ENCODE measurements at regions not wholly inside any gene's neighbourhood (a gene's known extent, or its start where the extent isn't known, plus 50 kb on each side); places are given as distances from the start of the nearest gene placed in this dataset.

DNA sequence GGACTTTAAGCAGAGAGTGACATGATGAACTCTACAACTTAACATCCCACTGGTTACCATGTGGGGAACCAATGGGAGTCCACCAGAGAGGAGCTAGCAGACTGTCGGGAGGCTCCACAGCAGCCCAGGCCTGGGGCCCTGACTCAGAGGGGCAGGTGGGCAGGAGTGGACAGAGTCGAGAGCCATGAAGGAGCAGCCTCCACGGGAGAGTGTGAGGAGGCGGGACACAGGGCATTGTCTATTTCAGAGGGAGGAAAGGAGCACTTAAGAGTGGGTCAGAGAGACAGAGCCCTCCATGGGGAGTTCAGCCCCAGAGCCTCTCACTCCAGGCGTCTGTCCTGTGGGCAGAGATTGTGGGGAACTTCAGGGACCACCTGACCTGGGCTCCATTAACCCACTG, 118.7 kb downstream of the CYP26B1 start:
- TF ChIP-seq ELF1 (IDR thresholded peaks at IDR 0.05), result no peak
- no peak for TF ChIP-seq NFIC (IDR thresholded peaks at IDR 0.05; ENCODE audit: borderline replicate concordance)
- TF ChIP-seq MAX (IDR thresholded peaks at IDR 0.05; ENCODE audit: low read depth), result no peak
- TF ChIP-seq, protein P1, sequence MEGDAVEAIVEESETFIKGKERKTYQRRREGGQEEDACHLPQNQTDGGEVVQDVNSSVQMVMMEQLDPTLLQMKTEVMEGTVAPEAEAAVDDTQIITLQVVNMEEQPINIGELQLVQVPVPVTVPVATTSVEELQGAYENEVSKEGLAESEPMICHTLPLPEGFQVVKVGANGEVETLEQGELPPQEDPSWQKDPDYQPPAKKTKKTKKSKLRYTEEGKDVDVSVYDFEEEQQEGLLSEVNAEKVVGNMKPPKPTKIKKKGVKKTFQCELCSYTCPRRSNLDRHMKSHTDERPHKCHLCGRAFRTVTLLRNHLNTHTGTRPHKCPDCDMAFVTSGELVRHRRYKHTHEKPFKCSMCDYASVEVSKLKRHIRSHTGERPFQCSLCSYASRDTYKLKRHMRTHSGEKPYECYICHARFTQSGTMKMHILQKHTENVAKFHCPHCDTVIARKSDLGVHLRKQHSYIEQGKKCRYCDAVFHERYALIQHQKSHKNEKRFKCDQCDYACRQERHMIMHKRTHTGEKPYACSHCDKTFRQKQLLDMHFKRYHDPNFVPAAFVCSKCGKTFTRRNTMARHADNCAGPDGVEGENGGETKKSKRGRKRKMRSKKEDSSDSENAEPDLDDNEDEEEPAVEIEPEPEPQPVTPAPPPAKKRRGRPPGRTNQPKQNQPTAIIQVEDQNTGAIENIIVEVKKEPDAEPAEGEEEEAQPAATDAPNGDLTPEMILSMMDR (IDR thresholded peaks at IDR 0.05), result no peak
- TF ChIP-seq SMC3 (IDR thresholded peaks at IDR 0.05; ENCODE audit: low read depth, low read length), result no peak
- no peak for TF ChIP-seq GABPA (IDR thresholded peaks at IDR 0.05; ENCODE audit: low read depth)
- no peak for TF ChIP-seq EP300 (IDR thresholded peaks at IDR 0.05; ENCODE audit: borderline replicate concordance in 1 of 2, low read depth in 1 of 2, low read length in 1 of 2)
- TF ChIP-seq MXI1 (IDR thresholded peaks at IDR 0.05; ENCODE audit: low read depth, low read length), result no peak
- no peak for TF ChIP-seq IRF3 (IDR thresholded peaks at IDR 0.05; ENCODE audit: low read depth, low read length)
- TF ChIP-seq POLR2AphosphoS5 (IDR thresholded peaks at IDR 0.05; ENCODE audit: low read depth, low read length), result no peak
- TF ChIP-seq YY1 (IDR thresholded peaks at IDR 0.05; ENCODE audit: low read depth), result no peak
- TF ChIP-seq RXRA (IDR thresholded peaks at IDR 0.05; ENCODE audit: borderline replicate concordance, low read depth), result no peak
- no peak for TF ChIP-seq ZBTB33 (IDR thresholded peaks at IDR 0.05; ENCODE audit: borderline replicate concordance, low read depth)
- TF ChIP-seq EZH2phosphoT487 (IDR thresholded peaks at IDR 0.05; ENCODE audit: borderline replicate concordance, low read depth), result no peak

Measured in SK-N-SH (cell line).